ENCODE measurements at regions not wholly inside any gene's neighbourhood (a gene's known extent, or its start where the extent isn't known, plus 50 kb on each side); places are given as distances from the start of the nearest gene placed in this dataset.
"Not testable (repeated sequence)": the region's sequence is repeated elsewhere in the genome, so short reads cannot be mapped to it uniquely, and the experiment has no call there.

DNA sequence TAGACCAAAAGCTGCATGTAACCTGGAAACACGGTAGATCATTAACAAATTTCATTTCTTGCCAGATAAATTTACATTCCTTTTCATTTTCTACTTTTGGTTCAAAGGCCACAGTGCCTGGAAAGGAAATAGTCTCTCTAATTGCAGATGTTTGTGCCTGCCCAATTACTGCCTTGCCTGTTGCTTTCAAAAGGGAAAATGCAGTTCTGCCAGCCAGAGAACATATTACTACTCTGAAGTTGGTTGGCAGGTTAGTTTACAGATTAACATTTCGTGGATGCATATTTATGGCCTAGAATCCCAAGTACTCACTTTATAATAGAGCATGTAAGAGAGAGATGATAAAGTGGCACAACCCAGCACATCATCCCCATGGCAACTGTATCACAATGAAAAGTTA lies 124.3 kb upstream of the LRRC3B start:
- Histone ChIP-seq H3K4me1 (ENCODE audit: control insufficient read depth, insufficient read depth, low read length) (no peaks in the 10 kb centered on the region), H3K9me3 (ENCODE audit: control insufficient read depth, low read length) (no peaks in the 10 kb centered on the region), H3K36me3 (ENCODE audit: control insufficient read depth, insufficient read depth, low read length) (no peaks in the 10 kb centered on the region), H3K4me3 (ENCODE audit: insufficient read depth, low read depth, low read length) (no peak overlapping the region), H3K27me3 (ENCODE audit: control insufficient read depth, insufficient read depth, low read length, poor library complexity, severe bottlenecking) (no peaks in the 10 kb centered on the region), H3K27ac (ENCODE audit: insufficient read depth, low read depth, low read length, poor library complexity, severe bottlenecking) (no peak overlapping the region)
- 0 to 42% methylated on average over 1 to 2 of the region's 2 CpGs for WGBS, 2 experiments

DNA sequence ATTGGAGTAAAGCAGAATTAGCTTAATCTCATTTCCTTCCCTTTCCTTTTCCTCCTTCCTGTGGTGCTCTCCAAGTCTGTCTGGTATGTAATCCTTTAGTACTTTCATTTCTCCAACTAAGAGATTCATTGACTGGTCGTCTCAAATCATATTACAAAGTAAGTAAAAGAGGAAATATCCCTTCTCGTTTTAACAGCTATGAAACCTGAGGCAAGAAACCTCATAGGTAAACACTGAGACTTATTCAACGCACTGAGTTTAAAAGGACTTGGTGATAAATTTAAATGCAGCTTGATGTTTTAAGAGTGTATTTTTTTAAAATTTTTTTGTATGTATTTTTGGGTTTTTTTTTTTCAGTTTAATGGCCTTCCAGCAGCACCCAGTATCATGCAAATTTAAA lies 117.2 kb upstream of the LRRC3B start:
- H3K36me3 ChIP-seq (ENCODE audit: control insufficient read depth, insufficient read depth, low read length): no peaks in the 10 kb centered on the region
- no peaks in the 10 kb centered on the region for H3K4me1 ChIP-seq (ENCODE audit: control insufficient read depth, insufficient read depth, low read length)
- WGBS, 2 experiments: 89 to 90% methylated on average over 3 of the region's 3 CpGs
- H3K27me3 ChIP-seq (ENCODE audit: control insufficient read depth, insufficient read depth, low read length, poor library complexity, severe bottlenecking): no peaks in the 10 kb centered on the region
- H3K9me3 ChIP-seq (ENCODE audit: control insufficient read depth, low read length): no peaks in the 10 kb centered on the region
- no peak overlapping the region for H3K27ac ChIP-seq (ENCODE audit: insufficient read depth, low read depth, low read length, poor library complexity, severe bottlenecking)
- no peak overlapping the region for H3K4me3 ChIP-seq (ENCODE audit: insufficient read depth, low read depth, low read length)

DNA sequence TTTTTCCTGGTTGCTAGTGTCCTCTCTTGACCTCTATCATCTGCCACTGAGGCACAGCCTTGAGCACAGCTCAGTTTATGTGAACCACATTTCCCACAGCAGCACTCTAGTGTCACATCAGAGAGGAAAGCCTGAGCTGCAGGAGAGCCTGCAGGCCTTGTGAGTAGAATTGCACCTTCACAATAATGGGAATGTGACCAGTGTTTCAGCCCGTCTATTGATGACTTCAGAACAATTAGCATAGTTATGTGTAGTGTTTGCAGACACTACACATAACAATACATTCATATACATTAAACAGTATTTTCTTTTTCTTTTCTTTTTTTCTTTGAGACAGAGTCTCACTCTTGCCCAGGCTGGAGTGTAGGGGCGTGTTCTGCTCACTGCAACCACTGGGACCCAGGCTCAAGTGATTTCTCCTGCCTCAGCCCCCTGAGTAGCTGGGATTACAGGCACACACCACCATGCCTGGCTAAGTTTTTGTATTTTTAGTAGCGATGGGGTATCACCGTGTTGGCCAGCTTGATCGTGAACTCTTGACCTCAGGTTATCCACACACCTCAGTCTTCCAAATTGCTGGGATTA lies 108.0 kb upstream of the LRRC3B start:
- H3K9me3 ChIP-seq (ENCODE audit: control insufficient read depth, low read length); H3K36me3 ChIP-seq (ENCODE audit: control insufficient read depth, insufficient read depth, low read length): not testable (repeated sequence)
- 74 to 89% methylated on average over 4 to 5 of the region's 5 CpGs for WGBS, 2 experiments

DNA sequence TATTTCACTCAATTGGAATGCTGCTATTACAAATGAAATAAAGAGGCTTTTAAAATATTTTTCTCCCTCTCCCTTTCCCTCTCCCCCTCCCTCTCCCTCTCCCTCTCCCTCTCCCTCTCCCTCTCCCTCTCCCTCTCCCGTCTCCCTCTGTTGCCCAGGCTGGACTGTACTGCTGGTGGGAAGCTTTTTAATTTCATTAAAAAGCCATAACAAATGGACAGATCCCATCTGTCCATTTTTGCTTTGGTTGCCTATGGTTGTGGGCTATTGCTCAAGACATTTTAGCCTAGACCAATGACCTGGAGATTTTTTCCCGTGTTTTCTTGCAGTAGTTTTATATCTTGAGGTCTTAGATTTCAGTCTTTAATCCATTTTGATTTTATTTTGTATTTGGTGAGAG lies 107.2 kb upstream of the LRRC3B start:
- Histone ChIP-seq H3K36me3 (ENCODE audit: control insufficient read depth, insufficient read depth, low read length) (no peaks in the 10 kb centered on the region), H3K27me3 (ENCODE audit: control insufficient read depth, insufficient read depth, low read length, poor library complexity, severe bottlenecking) (no peaks in the 10 kb centered on the region), H3K4me3 (ENCODE audit: insufficient read depth, low read depth, low read length) (no peak overlapping the region), H3K9me3 (ENCODE audit: control insufficient read depth, low read length) (no peaks in the 10 kb centered on the region), H3K27ac (ENCODE audit: insufficient read depth, low read depth, low read length, poor library complexity, severe bottlenecking) (no peak overlapping the region), H3K4me1 (ENCODE audit: control insufficient read depth, insufficient read depth, low read length) (no peaks in the 10 kb centered on the region)
- 100% methylated on average over 1 of the region's 2 CpGs for WGBS, 2 experiments

More for the DNA sequence above, 108.0 kb upstream of the LRRC3B start:
- not testable (repeated sequence) for H3K27me3 ChIP-seq (ENCODE audit: control insufficient read depth, insufficient read depth, low read length, poor library complexity, severe bottlenecking); H3K4me1 ChIP-seq (ENCODE audit: control insufficient read depth, insufficient read depth, low read length); H3K4me3 ChIP-seq (ENCODE audit: insufficient read depth, low read depth, low read length); H3K27ac ChIP-seq (ENCODE audit: insufficient read depth, low read depth, low read length, poor library complexity, severe bottlenecking)

DNA sequence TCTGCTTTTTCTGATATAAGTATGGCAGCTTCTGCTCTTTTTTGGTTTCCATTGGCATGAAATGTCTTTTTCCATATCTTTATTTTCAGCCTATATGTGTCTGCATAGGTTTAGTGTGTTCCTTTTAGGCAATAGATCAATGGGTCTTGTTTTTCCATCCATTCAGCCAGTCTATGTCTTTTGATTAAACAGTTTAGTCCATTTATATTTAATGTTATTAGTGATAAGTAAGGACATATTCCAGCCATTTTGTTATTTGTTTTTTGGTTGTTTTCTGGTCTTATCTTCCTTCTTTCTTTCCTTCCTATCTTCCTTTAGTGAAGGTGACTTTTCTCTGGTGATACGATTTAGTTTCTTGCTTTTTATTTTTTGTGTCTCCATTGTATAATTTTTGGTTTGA lies 101.3 kb upstream of the LRRC3B start:
- Histone ChIP-seq H3K27me3 (ENCODE audit: control insufficient read depth, insufficient read depth, low read length, poor library complexity, severe bottlenecking) (no peaks in the 10 kb centered on the region), H3K4me1 (ENCODE audit: control insufficient read depth, insufficient read depth, low read length) (no peaks in the 10 kb centered on the region), H3K9me3 (ENCODE audit: control insufficient read depth, low read length) (no peaks in the 10 kb centered on the region), H3K36me3 (ENCODE audit: control insufficient read depth, insufficient read depth, low read length) (no peaks in the 10 kb centered on the region), H3K4me3 (ENCODE audit: insufficient read depth, low read depth, low read length) (no peak overlapping the region), H3K27ac (ENCODE audit: insufficient read depth, low read depth, low read length, poor library complexity, severe bottlenecking) (no peak overlapping the region)
- WGBS, 2 experiments: no CpG with 5 or more reads among the region's 1 CpG

DNA sequence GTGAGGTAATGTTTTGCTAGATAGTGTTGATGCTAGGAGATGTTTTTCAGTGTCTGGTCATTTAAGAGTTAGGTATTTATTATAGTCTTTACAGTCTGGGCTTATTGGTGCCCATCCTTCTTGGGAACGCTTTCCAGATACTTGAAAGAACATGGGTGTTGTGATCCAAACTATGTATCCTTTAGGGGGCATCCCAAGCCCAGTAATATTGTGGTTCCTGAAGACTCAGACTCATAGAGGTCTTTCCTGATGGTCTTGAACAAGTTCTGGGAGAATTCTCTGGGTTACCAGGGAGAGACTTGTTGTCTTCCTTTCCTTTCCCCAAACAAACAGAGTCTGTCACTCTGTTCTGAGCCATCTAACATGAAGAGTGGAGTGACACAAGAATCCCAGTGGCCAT lies 99.7 kb upstream of the LRRC3B start:
- H3K27me3 ChIP-seq (ENCODE audit: control insufficient read depth, insufficient read depth, low read length, poor library complexity, severe bottlenecking): no peaks in the 10 kb centered on the region
- H3K36me3 ChIP-seq (ENCODE audit: control insufficient read depth, insufficient read depth, low read length): no peaks in the 10 kb centered on the region
- H3K9me3 ChIP-seq (ENCODE audit: control insufficient read depth, low read length): no peaks in the 10 kb centered on the region
- H3K4me1 ChIP-seq (ENCODE audit: control insufficient read depth, insufficient read depth, low read length): no peaks in the 10 kb centered on the region
- H3K27ac ChIP-seq (ENCODE audit: insufficient read depth, low read depth, low read length, poor library complexity, severe bottlenecking): no peak overlapping the region
- WGBS, 2 experiments: 86 to 94% methylated on average over 1 of the region's 1 CpG
- no peak overlapping the region for H3K4me3 ChIP-seq (ENCODE audit: insufficient read depth, low read depth, low read length)

DNA sequence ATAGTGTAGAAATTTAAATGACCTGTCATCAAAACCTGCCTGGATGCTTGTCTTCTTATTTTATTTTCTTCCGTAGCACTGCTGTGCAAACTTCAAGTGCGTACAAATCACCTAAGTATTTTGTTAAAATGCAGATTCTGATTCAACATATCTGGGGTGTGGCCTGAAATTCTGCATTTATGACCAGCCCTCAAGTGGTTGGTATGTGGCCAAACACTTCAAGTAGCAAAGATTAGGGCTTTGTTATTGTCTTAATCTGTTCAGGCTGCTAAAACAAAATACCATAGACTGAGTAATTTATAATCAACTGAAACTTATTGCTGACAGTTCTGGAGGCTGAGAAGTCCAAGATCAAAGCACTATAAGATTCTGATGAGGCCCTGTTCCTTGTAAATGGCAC lies 97.6 kb upstream of the LRRC3B start:
- H3K9me3 ChIP-seq (ENCODE audit: control insufficient read depth, low read length): no peaks in the 10 kb centered on the region
- H3K36me3 ChIP-seq (ENCODE audit: control insufficient read depth, insufficient read depth, low read length): no peaks in the 10 kb centered on the region
- H3K27me3 ChIP-seq (ENCODE audit: control insufficient read depth, insufficient read depth, low read length, poor library complexity, severe bottlenecking): no peaks in the 10 kb centered on the region
- H3K4me1 ChIP-seq (ENCODE audit: control insufficient read depth, insufficient read depth, low read length): no peaks in the 10 kb centered on the region
- 96 to 100% methylated on average over 2 of the region's 2 CpGs for WGBS, 2 experiments
- H3K27ac ChIP-seq (ENCODE audit: insufficient read depth, low read depth, low read length, poor library complexity, severe bottlenecking): no peak overlapping the region
- H3K4me3 ChIP-seq (ENCODE audit: insufficient read depth, low read depth, low read length): no peak overlapping the region

DNA sequence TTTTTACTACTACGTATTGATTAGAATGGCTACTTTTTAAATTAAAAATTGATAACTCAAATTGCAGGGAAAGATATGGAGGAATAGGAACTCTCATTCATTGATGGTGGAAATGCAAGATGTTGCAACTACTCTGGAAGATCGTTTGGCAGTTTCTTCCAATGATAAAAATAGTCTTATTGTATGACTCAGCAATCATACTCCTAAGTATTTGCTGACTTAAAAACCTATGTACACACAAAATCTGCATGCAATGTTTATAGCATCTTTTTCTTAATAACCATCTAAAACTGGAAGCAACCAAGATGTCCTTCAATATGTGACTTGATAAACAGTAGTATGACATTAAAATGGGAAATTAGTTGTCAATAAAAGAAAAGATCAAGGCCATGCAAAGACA lies 87.4 kb upstream of the LRRC3B start:
- no peak overlapping the region for H3K4me3 ChIP-seq (ENCODE audit: insufficient read depth, low read depth, low read length)
- H3K4me1 ChIP-seq (ENCODE audit: control insufficient read depth, insufficient read depth, low read length): no peaks in the 10 kb centered on the region
- no peaks in the 10 kb centered on the region for H3K27me3 ChIP-seq (ENCODE audit: control insufficient read depth, insufficient read depth, low read length, poor library complexity, severe bottlenecking)
- H3K9me3 ChIP-seq (ENCODE audit: control insufficient read depth, low read length): no peaks in the 10 kb centered on the region
- no peaks in the 10 kb centered on the region for H3K36me3 ChIP-seq (ENCODE audit: control insufficient read depth, insufficient read depth, low read length)
- WGBS, 2 experiments: 41 to 50% methylated on average over 1 of the region's 2 CpGs
- no peak overlapping the region for H3K27ac ChIP-seq (ENCODE audit: insufficient read depth, low read depth, low read length, poor library complexity, severe bottlenecking)

DNA sequence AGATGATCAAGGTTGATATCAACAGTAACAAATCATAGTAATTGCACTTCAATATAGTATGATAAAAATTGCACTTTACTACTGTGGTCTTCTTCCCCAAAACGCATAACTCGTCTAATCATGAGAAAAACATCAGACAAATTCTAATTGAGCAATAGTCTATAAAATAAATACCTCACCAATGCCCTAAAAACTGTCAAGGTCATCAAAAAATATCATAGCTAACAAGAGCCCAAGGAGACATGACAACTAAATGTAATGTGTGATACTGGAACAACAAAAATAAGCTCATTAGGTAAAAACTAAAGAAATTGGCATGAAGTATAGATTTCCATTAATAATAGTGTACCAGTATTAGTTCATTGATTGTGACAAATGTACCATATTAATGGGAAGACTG lies 85.6 kb upstream of the LRRC3B start:
- H3K4me1 ChIP-seq (ENCODE audit: control insufficient read depth, insufficient read depth, low read length): no peaks in the 10 kb centered on the region
- no peaks in the 10 kb centered on the region for H3K36me3 ChIP-seq (ENCODE audit: control insufficient read depth, insufficient read depth, low read length)
- WGBS, 2 experiments: 81 to 82% methylated on average over 2 of the region's 2 CpGs

DNA sequence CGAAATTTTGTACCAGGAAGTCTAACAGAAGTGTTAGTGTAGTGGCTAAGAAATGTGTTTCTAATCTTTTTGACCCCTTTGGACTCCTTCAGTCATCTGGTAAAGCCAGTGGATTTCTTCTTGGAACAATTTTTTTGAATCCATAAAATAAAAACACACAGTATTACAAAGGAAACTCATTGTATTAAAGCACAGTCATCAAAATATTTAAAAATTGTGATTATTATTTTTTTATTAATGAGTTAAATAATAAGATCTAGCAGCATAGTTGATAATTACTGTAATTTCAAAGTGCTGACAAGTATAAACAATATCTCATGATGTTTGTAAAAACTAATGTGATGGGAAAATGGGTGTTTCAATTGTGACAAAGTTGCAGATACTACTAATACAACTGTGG lies 72.2 kb upstream of the LRRC3B start:
- Histone ChIP-seq H3K36me3 (ENCODE audit: control insufficient read depth, insufficient read depth, low read length) (no peaks in the 10 kb centered on the region), H3K27ac (ENCODE audit: insufficient read depth, low read depth, low read length, poor library complexity, severe bottlenecking) (no peak overlapping the region), H3K4me1 (ENCODE audit: control insufficient read depth, insufficient read depth, low read length) (no peaks in the 10 kb centered on the region), H3K4me3 (ENCODE audit: insufficient read depth, low read depth, low read length) (no peak overlapping the region), H3K27me3 (ENCODE audit: control insufficient read depth, insufficient read depth, low read length, poor library complexity, severe bottlenecking) (no peaks in the 10 kb centered on the region), H3K9me3 (ENCODE audit: control insufficient read depth, low read length) (no peaks in the 10 kb centered on the region)
- WGBS, 2 experiments: 89 to 100% methylated on average over 1 of the region's 1 CpG

More for the DNA sequence above, 85.6 kb upstream of the LRRC3B start:
- Histone ChIP-seq H3K27me3 (ENCODE audit: control insufficient read depth, insufficient read depth, low read length, poor library complexity, severe bottlenecking) (no peaks in the 10 kb centered on the region), H3K27ac (ENCODE audit: insufficient read depth, low read depth, low read length, poor library complexity, severe bottlenecking) (no peak overlapping the region), H3K9me3 (ENCODE audit: control insufficient read depth, low read length) (no peaks in the 10 kb centered on the region), H3K4me3 (ENCODE audit: insufficient read depth, low read depth, low read length) (no peak overlapping the region)

DNA sequence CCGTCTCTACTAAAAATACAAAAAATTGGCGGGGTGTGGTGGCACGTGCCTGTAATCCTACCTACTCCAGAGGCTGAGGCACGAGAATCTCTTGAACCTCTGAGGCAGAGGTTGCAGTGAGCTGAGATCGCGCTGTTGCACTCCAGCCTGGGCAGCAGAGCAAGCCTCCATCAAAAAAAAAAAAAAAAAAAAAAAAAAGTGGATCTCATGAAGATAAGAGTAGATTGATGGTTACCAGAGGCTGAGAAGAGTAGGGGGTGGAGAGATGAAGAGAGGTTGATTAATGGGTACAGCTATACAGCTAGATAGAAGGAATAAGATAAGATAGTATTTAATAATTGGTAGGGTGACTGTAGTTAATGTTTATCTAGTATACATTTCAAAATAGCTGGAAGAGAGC lies 65.9 kb upstream of the LRRC3B start:
- H3K9me3 ChIP-seq (ENCODE audit: control insufficient read depth, low read length): no peaks in the 10 kb centered on the region
- no peak overlapping the region for H3K27ac ChIP-seq (ENCODE audit: insufficient read depth, low read depth, low read length, poor library complexity, severe bottlenecking)
- H3K36me3 ChIP-seq (ENCODE audit: control insufficient read depth, insufficient read depth, low read length): no peaks in the 10 kb centered on the region
- no peaks in the 10 kb centered on the region for H3K27me3 ChIP-seq (ENCODE audit: control insufficient read depth, insufficient read depth, low read length, poor library complexity, severe bottlenecking)
- no peaks in the 10 kb centered on the region for H3K4me1 ChIP-seq (ENCODE audit: control insufficient read depth, insufficient read depth, low read length)
- 94 to 96% methylated on average over 6 of the region's 6 CpGs for WGBS, 2 experiments
- no peak overlapping the region for H3K4me3 ChIP-seq (ENCODE audit: insufficient read depth, low read depth, low read length)

All from ectodermal cell (in vitro differentiated cells).